Central memory CD8-positive, alpha-beta T cell (primary cell): ENCODE measurements at regions not wholly inside any gene's neighbourhood (a gene's known extent, or its start where the extent isn't known, plus 50 kb on each side); places are given as distances from the start of the nearest gene placed in this dataset.

Experiments
- ATAC-seq: fragments of 150-1000 bp; cut with Tn5 transposase; replicated peaks from 2 replicates; pipeline ENCODE4 v1.10.0; 2022; ENCODE audit warnings: mild to moderate bottlenecking, moderate FRiP score, moderate number of reproducible peaks; ENCODE audit not compliant: poor library complexity, severe bottlenecking; ENCODE audit errors: extremely low read depth
- DNase-seq, 2 donors: peaks; one replicate each; pipeline ENCODE4 v3.0.0; 2021; ENCODE audit warnings: low spot score in 2 of 2
- H3K27ac Mint-ChIP-seq: one replicate; pipeline ENCODE4 v1.8.0; 2022; ENCODE audit warnings: low read depth, mild to moderate bottlenecking, moderate library complexity, mixed read lengths
- H3K27me3 Mint-ChIP-seq: one replicate; pipeline ENCODE4 v1.8.0; 2022; ENCODE audit warnings: mixed read lengths
- H3K36me3 Mint-ChIP-seq: one replicate; pipeline ENCODE4 v1.8.0; 2022; ENCODE audit warnings: mild to moderate bottlenecking, moderate library complexity, mixed read lengths; ENCODE audit not compliant: insufficient read depth
- H3K4me1 Mint-ChIP-seq: one replicate; pipeline ENCODE4 v1.8.0; 2022; ENCODE audit warnings: mixed read lengths
- H3K4me3 Mint-ChIP-seq: one replicate; pipeline ENCODE4 v1.8.0; 2022; ENCODE audit warnings: mild to moderate bottlenecking, moderate library complexity, mixed read lengths
- H3K9me3 Mint-ChIP-seq: one replicate; pipeline ENCODE4 v1.8.0; 2022; ENCODE audit warnings: mixed read lengths

GRCh38 chr9:105052346-105052745 lies 124.4 kb upstream of the ABCA1 start:
- no peak overlapping the region for H3K4me3 Mint-ChIP-seq

GRCh38 chr9:105053209-105053652 lies 125.3 kb upstream of the ABCA1 start:
- Mint-ChIP-seq H3K4me3 (no peak overlapping the region), H3K27me3 (peaks cover 24% of the 10 kb centered on the region), H3K27ac (no peak overlapping the region), H3K36me3 (peaks cover 2% of the 10 kb centered on the region), H3K9me3 (no peaks in the 10 kb centered on the region), H3K4me1 (no peaks in the 10 kb centered on the region)
- ATAC-seq (no peak), DNase-seq (no peak)

More at GRCh38 chr9:105052346-105052745, 124.4 kb upstream of the ABCA1 start:
- H3K36me3 Mint-ChIP-seq = peaks cover 2% of the 10 kb centered on the region
- no peak overlapping the region for H3K27ac Mint-ChIP-seq
- no peak for DNase-seq
- peaks cover 24% of the 10 kb centered on the region for H3K27me3 Mint-ChIP-seq
- no peaks in the 10 kb centered on the region for H3K4me1 Mint-ChIP-seq
- no peaks in the 10 kb centered on the region for H3K9me3 Mint-ChIP-seq
- no peak for ATAC-seq

GRCh38 chr9:105054491-105054890 lies 126.5 kb upstream of the ABCA1 start:
- peaks cover 2% of the 10 kb centered on the region for H3K36me3 Mint-ChIP-seq
- no peak overlapping the region for H3K4me3 Mint-ChIP-seq
- DNase-seq (no peak), ATAC-seq (no peak)
- H3K4me1 Mint-ChIP-seq = no peaks in the 10 kb centered on the region
- H3K27ac Mint-ChIP-seq = no peak overlapping the region
- H3K27me3 Mint-ChIP-seq = peaks cover 24% of the 10 kb centered on the region
- H3K9me3 Mint-ChIP-seq = no peaks in the 10 kb centered on the region

GRCh38 chr9:105055917-105056316 lies 128.0 kb upstream of the ABCA1 start:
- ATAC-seq = no peak
- H3K27ac Mint-ChIP-seq = no peak overlapping the region
- H3K9me3 Mint-ChIP-seq = no peaks in the 10 kb centered on the region
- no peak for DNase-seq
- H3K4me1 Mint-ChIP-seq = no peaks in the 10 kb centered on the region
- H3K36me3 Mint-ChIP-seq = peaks cover 2% of the 10 kb centered on the region
- no peak overlapping the region for H3K4me3 Mint-ChIP-seq
- peaks cover 32% of the 10 kb centered on the region for H3K27me3 Mint-ChIP-seq

GRCh38 chr9:105057551-105057950 lies 129.6 kb upstream of the ABCA1 start:
- DNase-seq (no peak), ATAC-seq (no peak)
- no peaks in the 10 kb centered on the region for H3K4me1 Mint-ChIP-seq
- H3K4me3 Mint-ChIP-seq = no peak overlapping the region
- peaks cover 41% of the 10 kb centered on the region for H3K27me3 Mint-ChIP-seq
- no peak overlapping the region for H3K27ac Mint-ChIP-seq
- H3K36me3 Mint-ChIP-seq = peaks cover 2% of the 10 kb centered on the region
- H3K9me3 Mint-ChIP-seq = no peaks in the 10 kb centered on the region

- peaks cover 42% of the 10 kb centered on the region for H3K27me3 Mint-ChIP-seq
- ATAC-seq (no peak), DNase-seq (no peak)
- no peaks in the 10 kb centered on the region for H3K36me3 Mint-ChIP-seq
- H3K27ac Mint-ChIP-seq = no peak overlapping the region
- H3K4me1 Mint-ChIP-seq = no peaks in the 10 kb centered on the region
- H3K9me3 Mint-ChIP-seq = no peaks in the 10 kb centered on the region
- H3K4me3 Mint-ChIP-seq = no peak overlapping the region
Measured at GRCh38 chr9:105059252-105059651, 131.3 kb upstream of the ABCA1 start.

GRCh38 chr9:105062222-105062855 lies 134.4 kb upstream of the ABCA1 start:
- no peak for DNase-seq
- Mint-ChIP-seq H3K4me1 (no peaks in the 10 kb centered on the region), H3K9me3 (no peaks in the 10 kb centered on the region), H3K36me3 (no peaks in the 10 kb centered on the region), H3K27ac (no peak overlapping the region), H3K27me3 (peaks cover 61% of the 10 kb centered on the region), H3K4me3 (no peak overlapping the region)
- ATAC-seq = no peak

- no peak for DNase-seq
- Mint-ChIP-seq H3K9me3 (no peaks in the 10 kb centered on the region), H3K27me3 (peaks cover 61% of the 10 kb centered on the region), H3K36me3 (no peaks in the 10 kb centered on the region), H3K4me3 (no peak overlapping the region), H3K27ac (no peak overlapping the region), H3K4me1 (no peaks in the 10 kb centered on the region)
- no peak for ATAC-seq
Measured at GRCh38 chr9:105064248-105065097, 136.5 kb upstream of the ABCA1 start.

GRCh38 chr9:105065098-105066088 lies 137.4 kb upstream of the ABCA1 start:
- no peak for DNase-seq
- H3K27me3 Mint-ChIP-seq = peaks cover 58% of the 10 kb centered on the region
- H3K4me3 Mint-ChIP-seq = no peak overlapping the region
- H3K9me3 Mint-ChIP-seq = no peaks in the 10 kb centered on the region
- H3K36me3 Mint-ChIP-seq = no peaks in the 10 kb centered on the region
- H3K27ac Mint-ChIP-seq = no peak overlapping the region
- no peak for ATAC-seq
- no peaks in the 10 kb centered on the region for H3K4me1 Mint-ChIP-seq

GRCh38 chr9:105066275-105066865 lies 138.4 kb upstream of the ABCA1 start:
- ATAC-seq (no peak), DNase-seq (no peak)
- Mint-ChIP-seq H3K27ac (no peak overlapping the region), H3K4me3 (no peak overlapping the region), H3K27me3 (peaks cover 48% of the 10 kb centered on the region), H3K36me3 (no peaks in the 10 kb centered on the region), H3K4me1 (no peaks in the 10 kb centered on the region), H3K9me3 (no peaks in the 10 kb centered on the region)

GRCh38 chr9:105067895-105068580 lies 140.1 kb upstream of the ABCA1 start:
- H3K9me3 Mint-ChIP-seq = no peaks in the 10 kb centered on the region
- no peak overlapping the region for H3K27ac Mint-ChIP-seq
- H3K36me3 Mint-ChIP-seq = no peaks in the 10 kb centered on the region
- no peak overlapping the region for H3K4me3 Mint-ChIP-seq
- peaks cover 33% of the 10 kb centered on the region for H3K27me3 Mint-ChIP-seq
- no peak for ATAC-seq
- no peak for DNase-seq
- no peaks in the 10 kb centered on the region for H3K4me1 Mint-ChIP-seq
